K562 (cell line): ENCODE measurements at regions not wholly inside any gene's neighbourhood (a gene's known extent, or its start where the extent isn't known, plus 50 kb on each side); places are given as distances from the start of the nearest gene placed in this dataset.

Experiments used
- ATAC-seq: fragments of 200-7000 bp; cut with Tn5 transposase; 3 replicates; pipeline ENCODE4 v1.9.1; 2020; ENCODE audit warnings: moderate library complexity
- BruUV-seq: library from RNA; stranded (reverse); fragments of 400-500 nt; replicated peaks from 2 replicates; lab custom pipeline; 2021; lab: Mats Ljungman, UMichigan
- CTCF ChIA-PET: fragments of 300-600 bp; formaldehyde crosslinking; extraction: SDS; loops from one replicate; lab custom pipeline; 2021; ENCODE audit warnings: low intra/inter-chr PET ratio; lab: Yijun Ruan, JAX
- POLR2A ChIA-PET: fragments of 300-600, 350-650 bp; sonication (Branson Sonifier 250); formaldehyde crosslinking; extraction: SDS; loops from one replicate; lab custom pipeline; 2021; ENCODE audit warnings: antibody characterized with exemption, inconsistent platforms; lab: Yijun Ruan, JAX
- DNase-seq, 4 experiments: peaks; one replicate each; pipeline versions ENCODE4 v3.0.0 to v3.0.0-alpha.2; 2011 to 2018; ENCODE audit warnings: low spot score in 3 of 4, mixed read lengths in 3 of 4; ENCODE audit errors: extremely low read depth in 1 of 4
- FAIRE-seq: peaks from 2 replicates; lab custom pipeline; 2011; peaks lifted over from hg19 to GRCh38; lab: Jason Lieb, UNC
- H2AFZ ChIP-seq: 2 replicates; pipeline ENCODE4 v1.6.0; 2011; ENCODE audit warnings: low read depth, low read length, control low read depth, inconsistent platforms
- H3K27ac ChIP-seq: fragments of 200-600 bp; 3 replicates; pipeline ENCODE4 v1.8.0; 2011; ENCODE audit warnings: low read depth, mild to moderate bottlenecking, control low read depth, inconsistent platforms, low read length, moderate library complexity, mixed read lengths; ENCODE audit errors: extremely low read depth
- H3K27me3 ChIP-seq, 2 experiments: fragments of 300-600 bp in 1 of 2; 2 replicates in 1 of 2; 3 replicates in 1 of 2; pipeline versions ENCODE4 v1.6.0 to v1.8.0; 2011; ENCODE audit warnings: inconsistent platforms in 2 of 2, low read length in 2 of 2, mild to moderate bottlenecking in 1 of 2, mixed read lengths in 1 of 2, moderate library complexity in 1 of 2; ENCODE audit not compliant: control insufficient read depth in 2 of 2, insufficient read depth in 2 of 2
- H3K36me3 ChIP-seq: fragments of 300-600 bp; 3 replicates; pipeline ENCODE4 v1.8.0; 2011; ENCODE audit warnings: mild to moderate bottlenecking, low read length, inconsistent platforms; ENCODE audit not compliant: control insufficient read depth, insufficient read depth
- H3K4me1 ChIP-seq, 2 experiments: fragments of 200-600 bp in 1 of 2; replicated peaks in 1 of 2; 2 replicates in 1 of 2; 3 replicates in 1 of 2; pipeline versions ENCODE4 v1.5.1 to v1.8.0; 2011; ENCODE audit warnings: inconsistent platforms in 2 of 2, low read length in 2 of 2, mild to moderate bottlenecking in 1 of 2, mixed read lengths in 1 of 2, moderate library complexity in 1 of 2; ENCODE audit not compliant: control insufficient read depth in 2 of 2, insufficient read depth in 2 of 2
- H3K4me2 ChIP-seq: 2 replicates; pipeline ENCODE4 v1.6.1; 2011; ENCODE audit warnings: low read length, control low read depth, inconsistent platforms, mixed read lengths; ENCODE audit not compliant: insufficient read depth
- H3K4me3 ChIP-seq: fragments of 200-600 bp; sonication (generic), shearing (Covaris generic); 2 replicates; pipeline ENCODE4 v1.5.1; 2016; ENCODE audit warnings: control low read depth, inconsistent platforms
- H3K79me2 ChIP-seq: fragments of 200-600 bp; 3 replicates; pipeline ENCODE4 v1.8.0; 2011; ENCODE audit warnings: low read length, inconsistent platforms; ENCODE audit not compliant: control insufficient read depth, insufficient read depth
- H3K9ac ChIP-seq, 2 experiments: 2 replicates each; pipeline versions ENCODE4 v1.6.0 to v1.6.1; 2011; ENCODE audit warnings: low read depth in 2 of 2, low read length in 2 of 2, control low read depth in 1 of 2, inconsistent platforms in 1 of 2, mild to moderate bottlenecking in 1 of 2, mixed read lengths in 1 of 2; ENCODE audit not compliant: insufficient read depth in 1 of 2
- H3K9me1 ChIP-seq: one replicate; pipeline ENCODE4 v1.6.0; 2011; ENCODE audit warnings: inconsistent platforms, mild to moderate bottlenecking, low read length, moderate library complexity; ENCODE audit not compliant: control insufficient read depth, insufficient read depth
- H3K9me3 ChIP-seq: replicated peaks from 2 replicates; pipeline ENCODE4 v1.5.1; 2011; ENCODE audit warnings: low read depth, low read length, inconsistent platforms; ENCODE audit not compliant: control insufficient read depth, insufficient read depth
- H4K20me1 ChIP-seq: replicated peaks from 2 replicates; pipeline ENCODE4 v1.6.1; 2011; ENCODE audit warnings: low read length, inconsistent platforms, mixed read lengths; ENCODE audit not compliant: control insufficient read depth, insufficient read depth
- CEBPB ChIP-seq: fragments of 450-650 bp; IDR thresholded peaks from 2 replicates; pipeline ENCODE4 v1.6.1; 2016; ENCODE audit warnings: missing genetic modification characterization, missing compliant biosample characterization
- CHAMP1 ChIP-seq: fragments of 450-650 bp; IDR thresholded peaks from 2 replicates; pipeline ENCODE4 v1.6.1; 2016; ENCODE audit warnings: mild to moderate bottlenecking
- HDAC6 ChIP-seq: IDR thresholded peaks from 2 replicates; pipeline ENCODE4 v1.6.1; 2012; ENCODE audit warnings: low read depth, mild to moderate bottlenecking, control low read depth, inconsistent platforms, low read length, moderate library complexity
- NONO ChIP-seq, 2 experiments: fragments of 200-400 bp in 1 of 2; fragments of 450-650 bp in 1 of 2; formaldehyde crosslinking in 1 of 2; IDR thresholded peaks; 2 replicates each; pipeline ENCODE4 v1.6.1; 2017; ENCODE audit warnings: low read depth in 2 of 2, mild to moderate bottlenecking in 2 of 2, moderate library complexity in 2 of 2, low read length in 1 of 2
- TAL1 ChIP-seq: fragments of 450-650 bp; IDR thresholded peaks from 2 replicates; pipeline ENCODE4 v1.6.1; 2016; ENCODE audit warnings: mild to moderate bottlenecking
- TRIM28 ChIP-seq: fragments of 450-650 bp; IDR thresholded peaks from 2 replicates; pipeline ENCODE4 v1.6.1; 2017
- WGBS: fragments of 100-300 bp; shearing (Covaris generic); methylation state at CpG from one replicate; pipeline ENCODE4 v1.1.6; 2016; ENCODE audit warnings: low coverage, mixed read lengths; ENCODE audit not compliant: insufficient coverage; ENCODE audit errors: missing lambda C conversion rate; 5-methylcytosine and 5-hydroxymethylcytosine counted together
- in situ Hi-C: fragments of 300-500 bp; cut with MboI; formaldehyde crosslinking; loops from 4 replicates; pipeline ENCODE4 v1.15.0; 2018; ENCODE audit warnings: inconsistent platforms, mixed read lengths
- intact Hi-C: fragments of 100-400 bp; cut with micrococcal nuclease; formaldehyde crosslinking; loops from 2 replicates; pipeline ENCODE4 v1.14.2; 2022

- ChIA-PET CTCF (no interaction called here), POLR2A (no interaction called here)
- no peaks in the 10 kb centered on the region for H3K9me1 ChIP-seq
- no peak for DNase-seq
- no peak overlapping the region for H3K9ac ChIP-seq
- WGBS = 0% methylated on average over 3 of the region's 3 CpGs
- TF ChIP-seq CHAMP1 (no peak), HDAC6 (no peak), CEBPB (tag) (no peak), NONO (IDR thresholded peaks at IDR 0.05; ENCODE audit: low read depth in 2 of 2, low read length in 1 of 2) (no peak), TAL1 (no peak), TRIM28 (no peak)
- TF ChIP-seq, all 486 proteins: peak for 0
- H3K4me2 ChIP-seq = no peak overlapping the region
- ATAC-seq (no peak), FAIRE-seq (no peak)
- no peaks in the 10 kb centered on the region for H3K27me3 ChIP-seq
- H3K9me3 ChIP-seq = no peaks in the 10 kb centered on the region
- intact Hi-C loops (no loop called here), in situ Hi-C loops (no loop called here)
- no peaks in the 10 kb centered on the region for H4K20me1 ChIP-seq
- no peaks in the 10 kb centered on the region for H3K79me2 ChIP-seq
- H3K27ac ChIP-seq = no peak overlapping the region
- no peaks in the 10 kb centered on the region for H3K36me3 ChIP-seq
- no peak overlapping the region for H3K4me3 ChIP-seq
- no TSS peak for BruUV-seq
- no peaks in the 10 kb centered on the region for H3K4me1 ChIP-seq
- H2AFZ ChIP-seq = no peak overlapping the region
These were observed 402.9 kb upstream of the CLINT1 start for GRCh38 chr5:158261674-158262367.
